ENCODE measurements at regions not wholly inside any gene's neighbourhood (a gene's known extent, or its start where the extent isn't known, plus 50 kb on each side); places are given as distances from the start of the nearest gene placed in this dataset.

GRCh38 chr11:45481026-45481425, 184.4 kb downstream of the CHST1 start:
- no peak for TF ChIP-seq CTCF (conservative IDR thresholded peaks at IDR 0.05; ENCODE audit: low read depth, low read length)
- no peak for DNase-seq (ENCODE audit: low read depth)
- no peak overlapping the region for H3K4me3 ChIP-seq (ENCODE audit: low read length)

DNA sequence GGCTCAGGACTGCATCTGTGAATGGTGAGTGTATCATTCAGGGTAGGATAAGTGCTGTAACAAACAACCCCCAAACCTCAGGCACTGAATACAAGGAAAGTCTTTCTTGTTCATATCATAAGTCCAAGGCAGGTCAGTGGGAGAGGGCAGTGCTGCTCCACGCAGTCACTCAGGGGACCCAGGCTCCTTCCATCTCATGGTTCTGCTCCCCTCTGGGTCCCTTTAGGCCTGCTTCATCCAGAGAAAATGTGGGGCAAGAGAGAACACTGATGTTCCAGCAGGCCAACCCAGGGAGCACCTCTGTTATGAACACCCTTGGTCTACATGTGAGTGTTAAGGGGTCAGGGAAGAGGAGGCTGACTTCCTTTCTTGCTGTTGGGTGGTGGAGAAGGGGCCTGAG, 187.8 kb downstream of the CHST1 start:
- no peak overlapping the region for H3K4me3 ChIP-seq (ENCODE audit: low read length)
- TF ChIP-seq CTCF (conservative IDR thresholded peaks at IDR 0.05; ENCODE audit: low read depth, low read length), result no peak
- no peak for DNase-seq (ENCODE audit: low read depth)

DNA sequence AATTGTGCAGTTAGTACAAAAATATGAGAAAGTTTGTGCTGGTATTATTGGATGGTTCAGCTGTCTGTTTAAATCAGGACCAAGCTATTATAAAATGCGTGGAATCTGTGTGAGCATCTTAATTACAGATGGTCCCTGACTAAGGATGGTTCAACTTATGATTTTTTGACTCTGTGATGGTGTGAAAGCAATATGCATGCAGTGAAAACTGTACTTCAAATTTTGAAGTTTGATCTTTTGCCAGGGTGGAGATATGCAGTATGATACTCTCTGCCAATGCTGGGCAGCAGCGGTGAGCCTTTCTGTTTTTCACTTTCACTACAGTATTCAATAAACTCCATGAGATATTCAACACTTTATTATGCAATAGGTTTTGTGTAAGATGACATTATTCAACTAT, 189.3 kb downstream of the CHST1 start:
- H3K4me3 ChIP-seq (ENCODE audit: low read length), result no peak overlapping the region
- TF ChIP-seq CTCF (conservative IDR thresholded peaks at IDR 0.05; ENCODE audit: low read depth, low read length), result no peak
- DNase-seq (ENCODE audit: low read depth), result no peak

GRCh38 chr11:45475173-45475572, 189.0 kb upstream of the SYT13 start:
- no peak overlapping the region for H3K4me3 ChIP-seq (ENCODE audit: low read length)
- no peak for DNase-seq (ENCODE audit: low read depth)
- no peak for TF ChIP-seq CTCF (conservative IDR thresholded peaks at IDR 0.05; ENCODE audit: low read depth, low read length)

DNA sequence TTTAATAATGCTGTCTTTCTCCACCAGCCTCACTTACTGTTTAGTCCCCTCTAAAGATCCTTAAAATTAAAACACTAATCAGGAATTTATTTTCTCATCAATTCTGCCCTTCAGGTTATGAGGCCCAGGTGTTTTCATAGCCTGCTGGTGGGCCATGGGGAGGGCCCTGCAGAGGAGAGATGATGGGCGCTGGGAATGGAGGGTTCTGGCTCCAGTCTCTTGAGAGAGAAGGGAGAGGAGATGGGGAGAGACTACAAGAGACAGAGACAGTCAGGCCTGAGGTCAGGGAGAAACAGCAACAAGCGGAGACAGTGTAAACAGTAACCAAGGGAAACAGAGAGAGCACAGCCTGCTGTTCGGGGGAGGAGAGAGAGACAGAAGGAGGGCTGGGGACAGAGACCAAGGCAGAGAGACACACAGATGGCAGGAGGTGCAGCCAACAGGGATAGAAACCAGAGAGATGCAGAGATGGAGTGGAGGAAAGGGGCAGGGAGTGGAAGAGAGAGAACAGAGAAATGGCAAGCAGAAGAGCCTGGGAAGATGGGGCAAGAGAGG, 187.3 kb upstream of the SYT13 start:
- no peak for TF ChIP-seq CTCF (conservative IDR thresholded peaks at IDR 0.05; ENCODE audit: low read depth, low read length)
- no peak overlapping the region for H3K4me3 ChIP-seq (ENCODE audit: low read length)
- DNase-seq (ENCODE audit: low read depth), result no peak

GRCh38 chr11:45472716-45473317, 186.7 kb upstream of the SYT13 start:
- no peak overlapping the region for H3K4me3 ChIP-seq (ENCODE audit: low read length)
- DNase-seq (ENCODE audit: low read depth), result no peak
- no peak for TF ChIP-seq CTCF (conservative IDR thresholded peaks at IDR 0.05; ENCODE audit: low read depth, low read length)

DNA sequence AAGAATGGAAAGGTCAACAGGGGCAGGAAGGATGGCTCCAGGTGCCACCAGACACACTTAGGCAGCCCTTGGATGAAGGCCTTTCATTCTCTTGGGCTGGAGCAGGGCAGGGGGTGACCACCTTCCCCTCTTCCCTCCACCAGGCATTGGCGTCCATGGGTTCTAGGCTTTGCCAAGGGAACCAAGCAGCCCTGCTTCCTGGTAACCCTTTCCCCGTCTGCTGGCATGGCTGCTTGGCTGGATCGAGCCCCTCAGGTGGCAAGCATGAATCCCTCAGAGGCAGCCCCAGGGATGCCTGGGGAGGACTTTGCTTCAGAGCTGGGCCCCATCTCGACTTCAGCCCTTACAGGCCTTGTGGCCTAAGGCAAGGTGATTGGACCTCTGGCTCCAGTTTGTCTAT, 185.1 kb upstream of the SYT13 start:
- no peak overlapping the region for H3K4me3 ChIP-seq (ENCODE audit: low read length)
- no peak for TF ChIP-seq CTCF (conservative IDR thresholded peaks at IDR 0.05; ENCODE audit: low read depth, low read length)
- no peak for DNase-seq (ENCODE audit: low read depth)

All from retinal pigment epithelial cell (primary cell).